H9 (cell line): ENCODE measurements at regions not wholly inside any gene's neighbourhood (a gene's known extent, or its start where the extent isn't known, plus 50 kb on each side); places are given as distances from the start of the nearest gene placed in this dataset.

Source experiments
- DNase-seq: peaks from one replicate; pipeline ENCODE4 v3.0.0-alpha.2; 2017
- H2AFZ ChIP-seq: one replicate; pipeline ENCODE4 v1.6.1; 2013; ENCODE audit warnings: mild to moderate bottlenecking, low read length, control low read depth, moderate library complexity
- H2AK5ac ChIP-seq: 2 replicates; pipeline ENCODE4 v1.6.1; 2013; ENCODE audit warnings: low read length, control low read depth, mixed read lengths; ENCODE audit not compliant: insufficient read length
- H2BK120ac ChIP-seq: one replicate; pipeline ENCODE4 v1.6.1; 2013; ENCODE audit warnings: low read depth, mild to moderate bottlenecking, low read length, control low read depth, inconsistent platforms; ENCODE audit not compliant: poor library complexity, severe bottlenecking
- H2BK12ac ChIP-seq: 2 replicates; pipeline ENCODE4 v1.6.1; 2013; ENCODE audit warnings: low read length, control low read depth, mixed read lengths, low read depth; ENCODE audit not compliant: insufficient read length
- H2BK15ac ChIP-seq: 2 replicates; pipeline ENCODE4 v1.6.1; 2013; ENCODE audit warnings: low read depth, low read length, control low read depth
- H2BK20ac ChIP-seq: one replicate; pipeline ENCODE4 v1.6.1; 2013; ENCODE audit warnings: low read depth, mild to moderate bottlenecking, low read length, control low read depth, inconsistent platforms; ENCODE audit not compliant: poor library complexity, severe bottlenecking
- H2BK5ac ChIP-seq: 2 replicates; pipeline ENCODE4 v1.6.1; 2013; ENCODE audit warnings: low read length, control low read depth, mixed read lengths; ENCODE audit not compliant: insufficient read length
- H3K14ac ChIP-seq: 2 replicates; pipeline ENCODE4 v1.6.1; 2013; ENCODE audit warnings: low read length, control low read depth; ENCODE audit not compliant: insufficient read depth
- H3K18ac ChIP-seq: 2 replicates; pipeline ENCODE4 v1.6.1; 2013; ENCODE audit warnings: low read depth, mild to moderate bottlenecking, mixed read lengths, low read length, control low read depth; ENCODE audit not compliant: insufficient read length
- H3K23ac ChIP-seq: 2 replicates; pipeline ENCODE4 v1.6.1; 2013; ENCODE audit warnings: low read length, control low read depth, mixed read lengths, low read depth; ENCODE audit not compliant: insufficient read length
- H3K23me2 ChIP-seq: 2 replicates; pipeline ENCODE4 v1.6.1; 2013; ENCODE audit warnings: low read depth, mild to moderate bottlenecking, mixed read lengths, low read length, control low read depth; ENCODE audit not compliant: insufficient read length, poor library complexity, severe bottlenecking
- H3K27ac ChIP-seq: 2 replicates; pipeline ENCODE4 v1.5.1; 2013; ENCODE audit warnings: low read length, control low read depth, mixed read lengths, low read depth; ENCODE audit not compliant: insufficient read length
- H3K27me3 ChIP-seq: 2 replicates; pipeline ENCODE4 v1.6.1; 2013; ENCODE audit warnings: low read length, control low read depth, inconsistent platforms; ENCODE audit not compliant: insufficient read depth
- H3K4ac ChIP-seq: 2 replicates; pipeline ENCODE4 v1.6.1; 2013; ENCODE audit warnings: low read depth, mild to moderate bottlenecking, control low read depth, inconsistent platforms, low read length, moderate library complexity
- H3K4me1 ChIP-seq: 2 replicates; pipeline ENCODE4 v1.6.1; 2013; ENCODE audit warnings: low read length, control low read depth, inconsistent platforms; ENCODE audit not compliant: insufficient read depth
- H3K4me2 ChIP-seq: 2 replicates; pipeline ENCODE4 v1.6.1; 2013; ENCODE audit warnings: low read length, control low read depth, mixed read lengths; ENCODE audit not compliant: insufficient read length, insufficient read depth
- H3K56ac ChIP-seq: 2 replicates; pipeline ENCODE4 v1.6.1; 2013; ENCODE audit warnings: low read depth, mild to moderate bottlenecking, mixed read lengths, low read length, control low read depth; ENCODE audit not compliant: insufficient read length
- H3K79me1 ChIP-seq: 2 replicates; pipeline ENCODE4 v1.6.1; 2013; ENCODE audit warnings: low read depth, mild to moderate bottlenecking, moderate library complexity, low read length, control low read depth, inconsistent platforms; ENCODE audit not compliant: insufficient read depth, poor library complexity, severe bottlenecking
- H3K79me2 ChIP-seq: 2 replicates; pipeline ENCODE4 v1.6.1; 2013; ENCODE audit warnings: low read length, control low read depth, inconsistent platforms; ENCODE audit not compliant: insufficient read depth
- H3K9ac ChIP-seq: 2 replicates; pipeline ENCODE4 v1.6.1; 2013; ENCODE audit warnings: low read length, control low read depth, mixed read lengths; ENCODE audit not compliant: insufficient read length; ENCODE audit errors: extremely low read depth
- H3K9me3 ChIP-seq: one replicate; pipeline ENCODE4 v1.6.1; 2013; ENCODE audit warnings: low read depth, low read length, inconsistent platforms; ENCODE audit not compliant: control insufficient read depth
- H3T11ph ChIP-seq: one replicate; pipeline ENCODE4 v1.6.1; 2013; ENCODE audit warnings: mild to moderate bottlenecking, low read length, control low read depth, inconsistent platforms
- H4K20me1 ChIP-seq: one replicate; pipeline ENCODE4 v1.6.1; 2013; ENCODE audit not compliant: control insufficient read depth, insufficient read length, insufficient read depth
- H4K5ac ChIP-seq: 2 replicates; pipeline ENCODE4 v1.6.1; 2013; ENCODE audit warnings: low read depth, mild to moderate bottlenecking, mixed read lengths, low read length, control low read depth; ENCODE audit not compliant: insufficient read length
- H4K8ac ChIP-seq: replicated peaks from 2 replicates; pipeline ENCODE4 v1.6.1; 2013; ENCODE audit warnings: low read length, control low read depth, mixed read lengths, low read depth; ENCODE audit not compliant: insufficient read length
- H4K91ac ChIP-seq: 2 replicates; pipeline ENCODE4 v1.6.1; 2013; ENCODE audit warnings: low read depth, mild to moderate bottlenecking, moderate library complexity, mixed read lengths, low read length, control low read depth; ENCODE audit not compliant: insufficient read length
- H3K27ac Mint-ChIP-seq, 3 experiments: 2 replicates in 2 of 3; 3 replicates in 1 of 3; pipeline ENCODE4 v1.8.0; 2020 to 2021; ENCODE audit warnings: mixed read lengths in 3 of 3, mild to moderate bottlenecking in 1 of 3, moderate library complexity in 1 of 3
- H3K27me3 Mint-ChIP-seq: 2 replicates; pipeline ENCODE4 v1.8.0; 2021; ENCODE audit warnings: low read depth, mild to moderate bottlenecking, moderate library complexity, mixed read lengths
- H3K36me3 Mint-ChIP-seq, 3 experiments: 2 replicates in 2 of 3; 3 replicates in 1 of 3; pipeline ENCODE4 v1.8.0; 2020 to 2021; ENCODE audit warnings: low read depth in 3 of 3, mixed read lengths in 3 of 3; ENCODE audit not compliant: insufficient read depth in 1 of 3
- H3K4me1 Mint-ChIP-seq, 2 experiments: 2 replicates each; pipeline ENCODE4 v1.8.0; 2020; ENCODE audit warnings: mixed read lengths in 2 of 2
- H3K4me3 Mint-ChIP-seq, 2 experiments: 2 replicates in 1 of 2; 3 replicates in 1 of 2; pipeline ENCODE4 v1.8.0; 2020 to 2021; ENCODE audit warnings: mild to moderate bottlenecking in 2 of 2, mixed read lengths in 2 of 2, moderate library complexity in 1 of 2
- H3K9me3 Mint-ChIP-seq, 2 experiments: 2 replicates in 1 of 2; 3 replicates in 1 of 2; pipeline ENCODE4 v1.8.0; 2020; ENCODE audit warnings: mild to moderate bottlenecking in 2 of 2, mixed read lengths in 2 of 2, moderate library complexity in 1 of 2
- CTCF ChIP-seq: fragments of 200-600 bp; sonication (generic); conservative IDR thresholded peaks from 3 replicates; pipeline ENCODE4 v1.8.0; 2021; ENCODE audit warnings: antibody characterized with exemption, mild to moderate bottlenecking
- WGBS: extraction: QIAGEN DNeasy Blood & Tissue Kit; methylation state at CpG from one replicate; pipeline ENCODE4 v1.1.7; 2013; ENCODE audit warnings: missing lambda C conversion rate, low lambda C conversion rate, mixed read lengths; ENCODE audit not compliant: insufficient read length; ENCODE audit errors: extremely low coverage; 5-methylcytosine and 5-hydroxymethylcytosine counted together

- Histone ChIP-seq H2AFZ (no peak overlapping the region), H2BK120ac (no peak overlapping the region), H3K27ac (no peak overlapping the region), H3K18ac (no peak overlapping the region), H3K79me1 (no peaks in the 10 kb centered on the region), H2BK5ac (no peak overlapping the region), H3K9ac (no peak overlapping the region), H3K4me2 (no peak overlapping the region), H3K23me2 (no peaks in the 10 kb centered on the region), H3K14ac (no peak overlapping the region), H2BK12ac (no peak overlapping the region), H3K27me3 (no peaks in the 10 kb centered on the region), H4K20me1 (no peaks in the 10 kb centered on the region), H4K8ac (no peak overlapping the region), H3K56ac (no peak overlapping the region), H2BK20ac (no peak overlapping the region), H2AK5ac (no peak overlapping the region), H2BK15ac (no peak overlapping the region), H3K4me1 (peaks cover 5% of the 10 kb centered on the region; the same call in 1 of the 2 replicates), H4K5ac (no peak overlapping the region), H3K23ac (no peak overlapping the region), H3T11ph (no peak overlapping the region), H4K91ac (no peak overlapping the region), H3K79me2 (no peaks in the 10 kb centered on the region), H3K9me3 (no peaks in the 10 kb centered on the region), H3K4ac (no peak overlapping the region)
- H3K27me3 Mint-ChIP-seq: peaks cover 2% of the 10 kb centered on the region; the same call in 1 of the 2 replicates
- no peaks in the 10 kb centered on the region for H3K9me3 Mint-ChIP-seq
- H3K27ac Mint-ChIP-seq: no peak overlapping the region
- H3K4me3 Mint-ChIP-seq: no peak overlapping the region
- no CpG with 5 or more reads among the region's 1 CpG for WGBS
- TF ChIP-seq CTCF: no peak
- no peaks in the 10 kb centered on the region for H3K36me3 Mint-ChIP-seq
- H3K4me1 Mint-ChIP-seq: peaks cover 15 to 22% of the 10 kb centered on the region in 2 experiments
- DNase-seq: no peak
Measured at GRCh38 chr5:166959766-166960165, 1331.7 kb upstream of the WWC1 start.
